H1 (cell line): ENCODE measurements at regions not wholly inside any gene's neighbourhood (a gene's known extent, or its start where the extent isn't known, plus 50 kb on each side); places are given as distances from the start of the nearest gene placed in this dataset.

Source experiments
- CTCF ChIA-PET: fragments of 300-600 bp; sonication (Branson Sonifier 250); formaldehyde crosslinking; loops from one replicate; lab custom pipeline; 2021; ENCODE audit not compliant: partially characterized antibody; lab: Charles Lee
- POLR2A ChIA-PET: fragments of 300-600 bp; sonication (Branson Sonifier 250); formaldehyde crosslinking; loops from one replicate; lab custom pipeline; 2021; ENCODE audit warnings: inconsistent platforms; ENCODE audit not compliant: partially characterized antibody; lab: Charles Lee
- DNase-seq, 2 experiments: peaks; one replicate each; pipeline versions ENCODE4 v3.0.0 to v3.0.0-alpha.2; 2010 to 2022; ENCODE audit warnings: low spot score in 2 of 2, low read depth in 1 of 2, mixed read lengths in 1 of 2
- FAIRE-seq: peaks from 2 replicates; lab custom pipeline; 2011; peaks lifted over from hg19 to GRCh38; lab: Jason Lieb, UNC
- H2AFZ ChIP-seq: 2 replicates; pipeline ENCODE4 v1.8.1; 2012; ENCODE audit warnings: low read length, inconsistent platforms
- H2AK5ac ChIP-seq: 2 replicates; pipeline ENCODE4 v1.6.1; 2013; ENCODE audit warnings: low read depth, low read length
- H2BK120ac ChIP-seq: replicated peaks from 2 replicates; pipeline ENCODE3; 2013; ENCODE audit warnings: low read depth, low read length, inconsistent platforms
- H2BK12ac ChIP-seq: 2 replicates; pipeline ENCODE4 v1.6.1; 2013; ENCODE audit warnings: low read depth, low read length
- H2BK15ac ChIP-seq: 2 replicates; pipeline ENCODE4 v1.6.1; 2013; ENCODE audit warnings: low read length
- H2BK20ac ChIP-seq: 2 replicates; pipeline ENCODE4 v1.6.1; 2013; ENCODE audit warnings: low read length
- H2BK5ac ChIP-seq: 2 replicates; pipeline ENCODE4 v1.6.1; 2013; ENCODE audit warnings: low read depth, low read length
- H3K14ac ChIP-seq: 2 replicates; pipeline ENCODE4 v1.6.1; 2013; ENCODE audit warnings: inconsistent platforms; ENCODE audit not compliant: insufficient read length
- H3K18ac ChIP-seq: 2 replicates; pipeline ENCODE4 v1.6.1; 2013; ENCODE audit warnings: low read length; ENCODE audit errors: extremely low read depth
- H3K23ac ChIP-seq: 2 replicates; pipeline ENCODE4 v1.6.1; 2013; ENCODE audit warnings: inconsistent platforms; ENCODE audit not compliant: insufficient read length
- H3K23me2 ChIP-seq: 2 replicates; pipeline ENCODE4 v1.6.1; 2013; ENCODE audit warnings: low read depth, low read length
- H3K27ac ChIP-seq: 2 replicates; pipeline ENCODE4 v1.6.1; 2011; ENCODE audit warnings: low read depth, low read length, inconsistent platforms
- H3K27me3 ChIP-seq, 4 experiments: replicated peaks in 1 of 4; 1 replicate in 1 of 4; 2 replicates in 3 of 4; pipeline versions ENCODE4 v1.6.1 to v1.8.1; 2011 to 2013; ENCODE audit warnings: low read length in 3 of 4, mild to moderate bottlenecking in 3 of 4, inconsistent platforms in 2 of 4, mixed read lengths in 2 of 4, moderate library complexity in 1 of 4; ENCODE audit not compliant: control insufficient read depth in 3 of 4, insufficient read depth in 3 of 4; ENCODE audit errors: extremely low read depth in 1 of 4
- H3K36me3 ChIP-seq, 4 experiments: 2 replicates each; pipeline versions ENCODE4 v1.6.1 to v1.8.1; 2011 to 2013; ENCODE audit warnings: mild to moderate bottlenecking in 4 of 4, low read length in 3 of 4, moderate library complexity in 2 of 4, control low read depth in 1 of 4, inconsistent platforms in 1 of 4; ENCODE audit not compliant: insufficient read depth in 4 of 4, control insufficient read depth in 2 of 4
- H3K4ac ChIP-seq: replicated peaks from 2 replicates; pipeline ENCODE3; 2013; ENCODE audit warnings: low read length, low read depth, mixed read lengths, inconsistent platforms; ENCODE audit not compliant: insufficient read length
- H3K4me1 ChIP-seq, 4 experiments: replicated peaks in 1 of 4; 1 replicate in 1 of 4; 2 replicates in 3 of 4; pipeline versions ENCODE4 v1.6.1 to v1.8.1; 2011 to 2013; ENCODE audit warnings: low read length in 3 of 4, inconsistent platforms in 2 of 4, mixed read lengths in 1 of 4; ENCODE audit not compliant: insufficient read depth in 4 of 4, control insufficient read depth in 3 of 4
- H3K4me2 ChIP-seq, 2 experiments: 2 replicates each; pipeline versions ENCODE4 v1.6.1 to v1.8.1; 2011 to 2013; ENCODE audit warnings: low read depth in 2 of 2, low read length in 2 of 2, control low read depth in 1 of 2, inconsistent platforms in 1 of 2, mild to moderate bottlenecking in 1 of 2; ENCODE audit not compliant: insufficient read depth in 1 of 2
- H3K4me3 ChIP-seq, 4 experiments: fragments of 200-600, 300-600 bp in 1 of 4; sonication (generic), shearing (Covaris generic), sonication (Bioruptor Twin) in 1 of 4; 2 replicates each; pipeline versions ENCODE4 v1.5.1 to v1.8.1; 2011 to 2016; ENCODE audit warnings: low read length in 4 of 4, low read depth in 3 of 4, control low read depth in 2 of 4, inconsistent platforms in 2 of 4, mild to moderate bottlenecking in 2 of 4, mixed read lengths in 1 of 4, moderate library complexity in 1 of 4; ENCODE audit not compliant: insufficient read depth in 2 of 4; ENCODE audit errors: extremely low read depth in 1 of 4
- H3K56ac ChIP-seq: replicated peaks from 2 replicates; pipeline ENCODE3; 2013; ENCODE audit warnings: low read depth, mild to moderate bottlenecking, mixed read lengths, low read length, inconsistent platforms; ENCODE audit not compliant: insufficient read length
- H3K79me1 ChIP-seq: 2 replicates; pipeline ENCODE4 v1.6.1; 2013; ENCODE audit warnings: low read depth, low read length, control low read depth
- H3K79me2 ChIP-seq, 2 experiments: 2 replicates each; pipeline versions ENCODE4 v1.6.1 to v1.8.1; 2012 to 2013; ENCODE audit warnings: low read length in 2 of 2, mild to moderate bottlenecking in 2 of 2, inconsistent platforms in 1 of 2; ENCODE audit not compliant: insufficient read depth in 2 of 2, control insufficient read depth in 1 of 2
- H3K9ac ChIP-seq, 4 experiments: replicated peaks in 1 of 4; 1 replicate in 1 of 4; 2 replicates in 3 of 4; pipeline versions ENCODE4 v1.6.1 to v1.8.1; 2011 to 2013; ENCODE audit warnings: low read depth in 3 of 4, low read length in 3 of 4, control low read depth in 2 of 4, mild to moderate bottlenecking in 2 of 4, moderate library complexity in 2 of 4, inconsistent platforms in 1 of 4; ENCODE audit errors: extremely low read depth in 1 of 4
- H3K9me3 ChIP-seq, 2 experiments: 2 replicates each; pipeline versions ENCODE4 v1.6.1 to v1.8.1; 2012 to 2013; ENCODE audit warnings: mild to moderate bottlenecking in 2 of 2, moderate library complexity in 2 of 2, control low read depth in 1 of 2, inconsistent platforms in 1 of 2, low read depth in 1 of 2, low read length in 1 of 2, mixed read lengths in 1 of 2; ENCODE audit not compliant: insufficient read depth in 2 of 2
- H4K20me1 ChIP-seq, 2 experiments: replicated peaks in 1 of 2; 2 replicates each; pipeline versions ENCODE3 to v1.8.1; 2011 to 2013; ENCODE audit warnings: inconsistent platforms in 2 of 2, low read length in 2 of 2, mild to moderate bottlenecking in 1 of 2; ENCODE audit not compliant: insufficient read depth in 2 of 2, control insufficient read depth in 1 of 2
- H4K5ac ChIP-seq: 2 replicates; pipeline ENCODE4 v1.6.1; 2013; ENCODE audit warnings: low read length, low read depth, mixed read lengths, inconsistent platforms; ENCODE audit not compliant: insufficient read length
- H4K8ac ChIP-seq: 2 replicates; pipeline ENCODE4 v1.8.0; 2013; ENCODE audit warnings: mild to moderate bottlenecking, moderate library complexity, low read length, inconsistent platforms; ENCODE audit not compliant: insufficient read depth; ENCODE audit errors: extremely low read depth
- H4K91ac ChIP-seq: replicated peaks from 2 replicates; pipeline ENCODE3; 2013; ENCODE audit warnings: low read length, mixed read lengths, inconsistent platforms; ENCODE audit not compliant: insufficient read length
- ATF2 ChIP-seq: IDR thresholded peaks from 2 replicates; pipeline ENCODE4 v1.6.1; 2012; ENCODE audit warnings: low read length, inconsistent platforms
- BRCA1 ChIP-seq: IDR thresholded peaks from 2 replicates; pipeline ENCODE4 v1.6.1; 2012; ENCODE audit warnings: low read depth, low read length, improper control_type of control experiment
- CBX8 ChIP-seq: fragments of 300-800, 300-1000 bp; sonication (generic); IDR thresholded peaks from 2 replicates; pipeline ENCODE4 v1.7.1; 2016; ENCODE audit warnings: low read depth, low read length, borderline replicate concordance
- CTBP2 ChIP-seq: IDR thresholded peaks from 2 replicates; pipeline ENCODE4 v1.7.0; 2011; ENCODE audit warnings: borderline replicate concordance, mild to moderate bottlenecking, moderate library complexity, mixed read lengths, low read length; ENCODE audit not compliant: insufficient read depth, insufficient read length
- EP300 ChIP-seq, 2 experiments: IDR thresholded peaks; 1 replicate in 1 of 2; 2 replicates in 1 of 2; pipeline ENCODE4 v1.6.1; 2011 to 2012; ENCODE audit warnings: low read depth in 2 of 2, low read length in 2 of 2, mild to moderate bottlenecking in 2 of 2, borderline replicate concordance in 1 of 2, inconsistent platforms in 1 of 2, moderate library complexity in 1 of 2
- HDAC6 ChIP-seq: IDR thresholded peaks from one replicate; pipeline ENCODE4 v1.7.1; 2012; ENCODE audit warnings: low read depth, mild to moderate bottlenecking, inconsistent platforms, low read length, moderate library complexity
- PHF8 ChIP-seq: fragments of 200-600 bp; sonication (generic); conservative IDR thresholded peaks from 2 replicates; pipeline ENCODE4 v1.7.1; 2012; ENCODE audit warnings: low read depth, mild to moderate bottlenecking, inconsistent platforms, low read length, moderate library complexity
- POLR2A ChIP-seq, 2 experiments: IDR thresholded peaks; 1 replicate in 1 of 2; 2 replicates in 1 of 2; pipeline ENCODE4 v1.6.1; 2011; ENCODE audit warnings: low read depth in 2 of 2, low read length in 2 of 2, mild to moderate bottlenecking in 2 of 2; ENCODE audit errors: control extremely low read depth in 1 of 2
- RBBP5 ChIP-seq: IDR thresholded peaks from 2 replicates; pipeline ENCODE4 v1.7.1; 2012; ENCODE audit warnings: low read depth, mild to moderate bottlenecking, inconsistent platforms, low read length, moderate library complexity, borderline replicate concordance
- SP2 ChIP-seq: IDR thresholded peaks from 2 replicates; pipeline ENCODE4 v1.6.1; 2012; ENCODE audit warnings: mild to moderate bottlenecking, low read length, inconsistent platforms
- TBP ChIP-seq: IDR thresholded peaks from 2 replicates; pipeline ENCODE4 v1.6.1; 2011; ENCODE audit warnings: low read depth, low read length, improper control_type of control experiment
- WGBS, 2 experiments: shearing (Covaris generic) in 1 of 2; methylation state at CpG; one replicate each; pipeline versions ENCODE4 v1.1.6 to v1.1.7; 2013 to 2015; ENCODE audit warnings: low lambda C conversion rate in 2 of 2, mixed read lengths in 2 of 2, inconsistent platforms in 1 of 2, low coverage in 1 of 2, missing lambda C conversion rate in 1 of 2; ENCODE audit not compliant: insufficient replicate concordance in 2 of 2, insufficient coverage in 1 of 2, insufficient read length in 1 of 2; ENCODE audit errors: extremely low coverage in 1 of 2, missing lambda C conversion rate in 1 of 2; 5-methylcytosine and 5-hydroxymethylcytosine counted together

- no peaks in the 10 kb centered on the region for H3K79me2 ChIP-seq
- no peak overlapping the region for H3K9ac ChIP-seq
- H4K8ac ChIP-seq = no peak overlapping the region
- no peak for DNase-seq
- H2AFZ ChIP-seq = no peak overlapping the region
- 92 to 100% methylated on average over 1 to 3 of the region's 3 CpGs for WGBS, 2 experiments
- H4K20me1 ChIP-seq = no peaks in the 10 kb centered on the region
- no peak overlapping the region for H2BK120ac ChIP-seq
- no peak overlapping the region for H3K27ac ChIP-seq
- H3K18ac ChIP-seq = no peak overlapping the region
- CTCF ChIA-PET = no interaction called here
- H3K4ac ChIP-seq = no peak overlapping the region
- no peak overlapping the region for H2AK5ac ChIP-seq
- no peak overlapping the region for H3K56ac ChIP-seq
- no peak overlapping the region for H3K14ac ChIP-seq
- H3K36me3 ChIP-seq = no peaks in the 10 kb centered on the region
- no peak overlapping the region for H2BK15ac ChIP-seq
- H2BK12ac ChIP-seq = no peak overlapping the region
- H3K4me2 ChIP-seq = no peak overlapping the region
- no peak overlapping the region for H4K91ac ChIP-seq
- no peaks in the 10 kb centered on the region for H3K4me1 ChIP-seq
- no peak for FAIRE-seq
- POLR2A ChIA-PET = no interaction called here
- no peak overlapping the region for H3K4me3 ChIP-seq
- H3K27me3 ChIP-seq = no peaks in the 10 kb centered on the region
- no peak overlapping the region for H2BK5ac ChIP-seq
- H3K9me3 ChIP-seq = no peaks in the 10 kb centered on the region
- H3K23ac ChIP-seq = no peak overlapping the region
- H3K79me1 ChIP-seq = no peaks in the 10 kb centered on the region
- no peak overlapping the region for H4K5ac ChIP-seq
- H2BK20ac ChIP-seq = no peak overlapping the region
- H3K23me2 ChIP-seq = no peaks in the 10 kb centered on the region
- TF ChIP-seq HDAC6 (no peak), TBP (no peak), RBBP5 (no peak), EP300 (IDR thresholded peaks at IDR 0.05; ENCODE audit: borderline replicate concordance in 1 of 2, low read depth in 2 of 2, low read length in 2 of 2) (no peak), POLR2A (IDR thresholded peaks at IDR 0.05; ENCODE audit: control extremely low read depth in 1 of 2, low read depth in 2 of 2, low read length in 2 of 2) (no peak), ATF2 (no peak), SP2 (no peak), PHF8 (no peak), BRCA1 (no peak), CTBP2 (no peak), CBX8 (no peak)
Observed at GRCh38 chr4:126736133-126736518, 896.6 kb upstream of the INTU start.
